ENCODE measurements at regions not wholly inside any gene's neighbourhood (a gene's known extent, or its start where the extent isn't known, plus 50 kb on each side); places are given as distances from the start of the nearest gene placed in this dataset.
"Not testable (repeated sequence)": the region's sequence is repeated elsewhere in the genome, so short reads cannot be mapped to it uniquely, and the experiment has no call there.

GRCh38 chr2:173568054-173568453 is 213.4 kb downstream of the CDCA7 start:
- Histone ChIP-seq H3K4me1 (peaks cover 6 to 20% (median 14%) of the 10 kb centered on the region in 4 donors), H3K27ac (no peak overlapping the region), H3K36me3 (no peaks in the 10 kb centered on the region), H3K9me3 (no peaks in the 10 kb centered on the region), H3K27me3 (no peaks in the 10 kb centered on the region), H3K4me3 (no peak overlapping the region)
- intact Hi-C loops (cut with DNase I; ENCODE audit: low total_unique reads), result no loop called here
- TF ChIP-seq EP300 (IDR thresholded peaks at IDR 0.05), result no peak
- no peak for TF ChIP-seq POLR2A (IDR thresholded peaks at IDR 0.05)
- no peak for TF ChIP-seq POLR2AphosphoS5 (IDR thresholded peaks at IDR 0.05)
- TF ChIP-seq CTCF (IDR thresholded peaks at IDR 0.05), result no peak
- 50 to 69% (median 61%) methylated on average over 3 of the region's 3 CpGs for WGBS, 5 donors
- DNase-seq, result peak in 1 of 2 donors; percentile 24

GRCh38 chr2:173571021-173571821 is 216.5 kb downstream of the CDCA7 start:
- intact Hi-C loops (cut with DNase I; ENCODE audit: low total_unique reads), result no loop called here
- H3K9me3 ChIP-seq, result no peaks in the 10 kb centered on the region
- DNase-seq, result peak in 1 of 2 donors; percentile 72
- peak overlapping the region in 1 of 4 donors; percentile 14 for H3K4me3 ChIP-seq
- H3K36me3 ChIP-seq, result no peaks in the 10 kb centered on the region
- TF ChIP-seq CTCF (IDR thresholded peaks at IDR 0.05) (peak in 3 of 7 experiments; percentile 20 to 23 (median 22)), POLR2A (IDR thresholded peaks at IDR 0.05) (no peak)
- peaks cover 6 to 22% (median 14%) of the 10 kb centered on the region in 4 donors for H3K4me1 ChIP-seq
- H3K27ac ChIP-seq, result peak overlapping the region in 4 of 5 donors; percentile 25 to 76 (median 62)
- no peaks in the 10 kb centered on the region for H3K27me3 ChIP-seq
- WGBS, 5 donors, result 8 to 12% (median 9%) methylated on average over 10 of the region's 10 CpGs

- no peaks in the 10 kb centered on the region for H3K36me3 ChIP-seq
- peak overlapping the region; percentile 25 to 83 (median 71) for H3K27ac ChIP-seq
- no peak for TF ChIP-seq CTCF (IDR thresholded peaks at IDR 0.05)
- no peak for TF ChIP-seq POLR2A (IDR thresholded peaks at IDR 0.05)
- TF ChIP-seq POLR2AphosphoS5 (IDR thresholded peaks at IDR 0.05), result no peak
- no peak for TF ChIP-seq EP300 (IDR thresholded peaks at IDR 0.05)
- DNase-seq, result peak in 1 of 2 donors; percentile 42
- H3K4me3 ChIP-seq, result peak overlapping the region in 1 of 4 donors; percentile 14
- H3K9me3 ChIP-seq, result no peaks in the 10 kb centered on the region
- intact Hi-C loops (cut with DNase I; ENCODE audit: low total_unique reads), result no loop called here
- H3K27me3 ChIP-seq, result no peaks in the 10 kb centered on the region
- 26 to 31% (median 30%) methylated on average over 5 of the region's 5 CpGs for WGBS, 5 donors
- H3K4me1 ChIP-seq, result peaks cover 6 to 22% (median 14%) of the 10 kb centered on the region in 4 donors
Measured at GRCh38 chr2:173571887-173572680, 217.4 kb downstream of the CDCA7 start.

- TF ChIP-seq EP300 (IDR thresholded peaks at IDR 0.05) (no peak), CTCF (IDR thresholded peaks at IDR 0.05) (no peak), POLR2A (IDR thresholded peaks at IDR 0.05) (no peak), POLR2AphosphoS5 (IDR thresholded peaks at IDR 0.05) (no peak)
- intact Hi-C loops (cut with DNase I; ENCODE audit: low total_unique reads), result no loop called here
- Histone ChIP-seq H3K9me3 (no peaks in the 10 kb centered on the region), H3K27me3 (no peaks in the 10 kb centered on the region), H3K27ac (peak overlapping the region in 3 of 5 donors; percentile 25 to 76 (median 71)), H3K4me1 (peaks cover 6 to 22% (median 14%) of the 10 kb centered on the region in 4 donors), H3K4me3 (no peak overlapping the region), H3K36me3 (no peaks in the 10 kb centered on the region)
- no peak for DNase-seq
- WGBS, 5 donors, result 75 to 94% (median 77%) methylated on average over 1 of the region's 1 CpG
Measured at GRCh38 chr2:173572848-173573247, 218.2 kb downstream of the CDCA7 start.

- H3K4me1 ChIP-seq, result peaks cover 6 to 22% (median 14%) of the 10 kb centered on the region in 4 donors
- H3K27ac ChIP-seq; H3K36me3 ChIP-seq; H3K4me3 ChIP-seq; H3K27me3 ChIP-seq; intact Hi-C loops (cut with DNase I; ENCODE audit: low total_unique reads); DNase-seq; H3K9me3 ChIP-seq: not testable (repeated sequence)
- WGBS, 5 donors, result 92 to 98% (median 97%) methylated on average over 3 of the region's 3 CpGs
Measured at GRCh38 chr2:173573782-173574181, 219.1 kb downstream of the CDCA7 start.

Measured in stomach (tissue), 8 donors.